ENCODE measurements at regions not wholly inside any gene's neighbourhood (a gene's known extent, or its start where the extent isn't known, plus 50 kb on each side); places are given as distances from the start of the nearest gene placed in this dataset.

DNA sequence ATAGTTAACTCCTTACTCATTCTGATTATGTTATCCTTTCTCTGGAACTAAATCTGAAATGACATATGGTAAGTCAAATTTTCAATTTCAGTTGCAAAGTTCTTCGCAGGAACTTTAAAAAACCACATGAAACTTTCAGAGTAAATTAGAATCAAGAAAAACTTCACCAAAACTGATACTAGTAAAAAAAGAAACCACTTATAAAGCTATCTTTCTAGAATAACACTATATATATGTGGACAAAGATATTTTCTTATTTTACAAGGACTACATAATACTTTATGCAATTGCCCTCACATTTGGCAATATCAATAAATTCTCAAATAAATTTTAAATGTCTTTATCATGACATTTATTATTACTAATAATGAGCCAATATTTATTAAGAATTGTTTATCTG, 1847.1 kb upstream of the NUDT12 start:
- intact Hi-C loops (cut with micrococcal nuclease; ENCODE audit: unreplicated experiment), result no loop called here
- Mint-ChIP-seq H3K4me3 (ENCODE audit: low read depth, unreplicated experiment) (no peak overlapping the region), H3K36me3 (ENCODE audit: insufficient read depth, unreplicated experiment) (no peaks in the 10 kb centered on the region), H3K9me3 (ENCODE audit: low read depth, unreplicated experiment) (no peaks in the 10 kb centered on the region), H3K27ac (ENCODE audit: unreplicated experiment) (no peak overlapping the region), H3K4me1 (ENCODE audit: low read depth, unreplicated experiment) (no peaks in the 10 kb centered on the region), H3K27me3 (ENCODE audit: unreplicated experiment) (no peaks in the 10 kb centered on the region)
- no peak for DNase-seq
- CTCF ChIA-PET, result interaction anchor here (0.7 kb wide), 1 partner anchor 31 kb away, joined by 3 read pairs; no protein-coding TSS in a partner anchor
- BruUV-seq (replicated peaks), result no TSS peak
- TF ChIP-seq, protein P1, sequence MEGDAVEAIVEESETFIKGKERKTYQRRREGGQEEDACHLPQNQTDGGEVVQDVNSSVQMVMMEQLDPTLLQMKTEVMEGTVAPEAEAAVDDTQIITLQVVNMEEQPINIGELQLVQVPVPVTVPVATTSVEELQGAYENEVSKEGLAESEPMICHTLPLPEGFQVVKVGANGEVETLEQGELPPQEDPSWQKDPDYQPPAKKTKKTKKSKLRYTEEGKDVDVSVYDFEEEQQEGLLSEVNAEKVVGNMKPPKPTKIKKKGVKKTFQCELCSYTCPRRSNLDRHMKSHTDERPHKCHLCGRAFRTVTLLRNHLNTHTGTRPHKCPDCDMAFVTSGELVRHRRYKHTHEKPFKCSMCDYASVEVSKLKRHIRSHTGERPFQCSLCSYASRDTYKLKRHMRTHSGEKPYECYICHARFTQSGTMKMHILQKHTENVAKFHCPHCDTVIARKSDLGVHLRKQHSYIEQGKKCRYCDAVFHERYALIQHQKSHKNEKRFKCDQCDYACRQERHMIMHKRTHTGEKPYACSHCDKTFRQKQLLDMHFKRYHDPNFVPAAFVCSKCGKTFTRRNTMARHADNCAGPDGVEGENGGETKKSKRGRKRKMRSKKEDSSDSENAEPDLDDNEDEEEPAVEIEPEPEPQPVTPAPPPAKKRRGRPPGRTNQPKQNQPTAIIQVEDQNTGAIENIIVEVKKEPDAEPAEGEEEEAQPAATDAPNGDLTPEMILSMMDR (IDR thresholded peaks at IDR 0.05; ENCODE audit: unreplicated experiment), result no peak

DNA sequence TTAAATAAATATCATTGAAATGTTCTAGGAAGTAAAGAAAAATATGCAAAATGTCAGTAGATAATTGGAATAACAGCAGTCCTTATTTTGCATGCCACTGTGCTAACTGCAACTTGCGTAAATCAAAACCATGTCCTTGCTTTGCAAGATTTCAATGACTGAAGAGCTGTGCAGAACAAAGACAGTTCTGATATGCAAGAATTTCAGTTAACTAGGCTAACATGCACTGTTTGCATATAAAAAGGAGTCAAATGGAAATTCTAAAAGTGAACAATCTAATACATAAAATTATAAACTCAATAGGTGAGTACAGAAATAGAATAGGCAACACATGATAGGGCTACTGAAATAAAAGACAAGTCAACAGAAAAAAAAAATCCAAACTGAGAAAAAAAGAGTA, 1844.6 kb upstream of the NUDT12 start:
- DNase-seq, result no peak
- TF ChIP-seq, protein P1 (IDR thresholded peaks at IDR 0.05; ENCODE audit: unreplicated experiment), result no peak
- Mint-ChIP-seq H3K36me3 (ENCODE audit: insufficient read depth, unreplicated experiment) (no peaks in the 10 kb centered on the region), H3K4me1 (ENCODE audit: low read depth, unreplicated experiment) (no peaks in the 10 kb centered on the region), H3K27ac (ENCODE audit: unreplicated experiment) (no peak overlapping the region), H3K4me3 (ENCODE audit: low read depth, unreplicated experiment) (no peak overlapping the region), H3K9me3 (ENCODE audit: low read depth, unreplicated experiment) (no peaks in the 10 kb centered on the region), H3K27me3 (ENCODE audit: unreplicated experiment) (no peaks in the 10 kb centered on the region)
- CTCF ChIA-PET, result no interaction called here
- BruUV-seq (replicated peaks), result no TSS peak
- intact Hi-C loops (cut with micrococcal nuclease; ENCODE audit: unreplicated experiment), result no loop called here

DNA sequence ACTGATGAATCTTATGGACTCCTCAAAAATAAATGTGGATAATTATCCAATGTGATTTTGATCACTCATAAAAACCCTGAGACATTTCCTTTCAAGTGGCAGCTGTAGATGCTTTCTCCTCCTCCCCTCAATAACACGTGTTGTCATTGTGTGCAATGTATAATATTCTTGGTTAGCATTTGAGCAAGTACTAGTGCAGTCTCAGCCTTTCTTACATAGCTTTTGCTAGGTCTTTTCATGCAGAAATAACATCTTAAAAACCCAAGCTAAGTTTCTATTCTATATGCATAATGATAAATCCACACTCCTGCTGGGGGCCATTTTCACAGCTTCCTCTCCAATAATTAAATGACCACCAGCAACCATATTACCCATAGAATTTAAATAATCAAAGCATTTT, 1835.2 kb upstream of the NUDT12 start:
- H3K27ac Mint-ChIP-seq (ENCODE audit: unreplicated experiment), result no peak overlapping the region
- H3K27me3 Mint-ChIP-seq (ENCODE audit: unreplicated experiment), result no peaks in the 10 kb centered on the region
- H3K4me1 Mint-ChIP-seq (ENCODE audit: low read depth, unreplicated experiment), result peaks cover 8% of the 10 kb centered on the region
- CTCF ChIA-PET, result no interaction called here
- BruUV-seq (replicated peaks), result no TSS peak
- no peak overlapping the region for H3K4me3 Mint-ChIP-seq (ENCODE audit: low read depth, unreplicated experiment)
- intact Hi-C loops (cut with micrococcal nuclease; ENCODE audit: unreplicated experiment), result no loop called here
- no peak for DNase-seq
- H3K36me3 Mint-ChIP-seq (ENCODE audit: insufficient read depth, unreplicated experiment), result no peaks in the 10 kb centered on the region
- H3K9me3 Mint-ChIP-seq (ENCODE audit: low read depth, unreplicated experiment), result no peaks in the 10 kb centered on the region
- TF ChIP-seq, protein P1 (IDR thresholded peaks at IDR 0.05; ENCODE audit: unreplicated experiment), result no peak

DNA sequence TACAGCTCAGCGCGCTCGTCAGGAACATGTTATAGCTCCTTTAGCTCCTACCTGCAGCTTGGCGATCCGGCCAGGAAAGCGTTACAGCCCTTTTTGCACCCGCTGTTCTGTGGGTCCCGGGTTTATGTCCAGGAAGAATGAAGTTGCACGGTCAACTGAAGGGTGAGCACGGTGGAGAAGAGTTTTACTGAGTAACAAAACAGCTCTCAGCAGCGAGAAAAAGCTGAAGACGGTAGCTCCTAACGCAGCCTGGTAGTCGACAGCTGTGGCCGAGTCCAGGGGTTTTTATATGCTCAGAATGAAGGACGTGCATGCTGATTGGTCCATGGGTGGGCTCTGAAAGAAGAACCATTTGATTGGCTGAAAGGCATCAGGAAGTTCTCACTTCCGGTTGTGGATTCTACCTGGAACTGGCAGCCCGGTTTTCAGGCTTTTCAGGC, 1830.1 kb upstream of the NUDT12 start:
- DNase-seq, result no peak
- CTCF ChIA-PET, result no interaction called here
- no TSS peak for BruUV-seq (replicated peaks)
- Mint-ChIP-seq H3K9me3 (ENCODE audit: low read depth, unreplicated experiment) (no peaks in the 10 kb centered on the region), H3K27ac (ENCODE audit: unreplicated experiment) (no peak overlapping the region), H3K36me3 (ENCODE audit: insufficient read depth, unreplicated experiment) (no peaks in the 10 kb centered on the region), H3K4me3 (ENCODE audit: low read depth, unreplicated experiment) (no peak overlapping the region), H3K27me3 (ENCODE audit: unreplicated experiment) (no peaks in the 10 kb centered on the region), H3K4me1 (ENCODE audit: low read depth, unreplicated experiment) (no peaks in the 10 kb centered on the region)
- TF ChIP-seq, protein P1 (IDR thresholded peaks at IDR 0.05; ENCODE audit: unreplicated experiment), result no peak
- intact Hi-C loops (cut with micrococcal nuclease; ENCODE audit: unreplicated experiment), result no loop called here

Data from Calu3 (cell line).